ENCODE measurements at regions not wholly inside any gene's neighbourhood (a gene's known extent, or its start where the extent isn't known, plus 50 kb on each side); places are given as distances from the start of the nearest gene placed in this dataset.
A peak's percentile ranks its signal among the peaks of the same experiment; 100 is the strongest.
"Not testable (repeated sequence)": the region's sequence is repeated elsewhere in the genome, so short reads cannot be mapped to it uniquely, and the experiment has no call there.

- DNase-seq, result no peak
These were observed 1132.9 kb upstream of the CDH8 start for GRCh38 chr16:63169100-63169499.

GRCh38 chr16:63157818-63158217 is 1121.6 kb upstream of the CDH8 start:
- no peak for DNase-seq

GRCh38 chr16:63146251-63146650 is 1110.0 kb upstream of the CDH8 start:
- no peak for DNase-seq

- no peak for DNase-seq
These were observed 1109.2 kb upstream of the CDH8 start for GRCh38 chr16:63145411-63145810.

- DNase-seq, result no peak
These were observed 1098.8 kb upstream of the CDH8 start for GRCh38 chr16:63135069-63135468.

- no peak for DNase-seq
These were observed 1095.3 kb upstream of the CDH8 start for GRCh38 chr16:63131503-63131902.

GRCh38 chr16:63130942-63131341 is 1094.7 kb upstream of the CDH8 start:
- no peak for DNase-seq

GRCh38 chr16:63129411-63130125 is 1093.3 kb upstream of the CDH8 start:
- no peak for DNase-seq

GRCh38 chr16:63119905-63120304 is 1083.7 kb upstream of the CDH8 start:
- DNase-seq, result not testable (repeated sequence)

- DNase-seq, result no peak
These were observed 1063.8 kb upstream of the CDH8 start for GRCh38 chr16:63100082-63100481.

- no peak for DNase-seq
These were observed 1060.6 kb upstream of the CDH8 start for GRCh38 chr16:63096857-63097256.

GRCh38 chr16:63092736-63093135 is 1056.5 kb upstream of the CDH8 start:
- no peak for DNase-seq

GRCh38 chr16:63082101-63082500 is 1045.9 kb upstream of the CDH8 start:
- DNase-seq, result no peak

- DNase-seq, result peak; percentile 72
These were observed 1044.5 kb upstream of the CDH8 start for GRCh38 chr16:63080746-63081145.

- DNase-seq, result no peak
These were observed 1032.8 kb upstream of the CDH8 start for GRCh38 chr16:63069047-63069446.

- DNase-seq, result no peak
These were observed 1030.9 kb upstream of the CDH8 start for GRCh38 chr16:63067141-63067540.

GRCh38 chr16:63066552-63066951 is 1030.3 kb upstream of the CDH8 start:
- no peak for DNase-seq

- no peak for DNase-seq
These were observed 1025.1 kb upstream of the CDH8 start for GRCh38 chr16:63061319-63061718.

GRCh38 chr16:63059676-63060075 is 1023.4 kb upstream of the CDH8 start:
- no peak for DNase-seq

GRCh38 chr16:63057341-63057740 is 1021.1 kb upstream of the CDH8 start:
- DNase-seq, result no peak

- DNase-seq, result no peak
These were observed 1014.2 kb upstream of the CDH8 start for GRCh38 chr16:63050391-63050790.

GRCh38 chr16:63038397-63039106 is 1002.3 kb upstream of the CDH8 start:
- DNase-seq, result no peak

GRCh38 chr16:63037761-63038396 is 1001.6 kb upstream of the CDH8 start:
- DNase-seq, result no peak

GRCh38 chr16:63018581-63019223 is 982.5 kb upstream of the CDH8 start:
- no peak for DNase-seq

Measured in NCI-H226 (cell line).